AG08396 (cell line): ENCODE measurements at regions not wholly inside any gene's neighbourhood (a gene's known extent, or its start where the extent isn't known, plus 50 kb on each side); places are given as distances from the start of the nearest gene placed in this dataset.
A peak's percentile ranks its signal among the peaks of the same experiment; 100 is the strongest.

ENCODE experiments used
- DNase-seq: peaks from one replicate; pipeline ENCODE4 v3.0.0; 2012; ENCODE audit warnings: low spot score, mixed read lengths

- DNase-seq, result no peak
These were observed 205.4 kb upstream of the SNX19 start for GRCh38 chr11:131121426-131122333.

GRCh38 chr11:131122448-131122847 lies 206.2 kb upstream of the SNX19 start:
- DNase-seq, result no peak

GRCh38 chr11:131129474-131129873 lies 213.2 kb upstream of the SNX19 start:
- DNase-seq, result no peak

GRCh38 chr11:131135611-131136010 lies 219.3 kb upstream of the SNX19 start:
- DNase-seq, result no peak

GRCh38 chr11:131136486-131136885 lies 220.2 kb upstream of the SNX19 start:
- DNase-seq, result peak; percentile 35

- DNase-seq, result no peak
These were observed 220.8 kb upstream of the SNX19 start for GRCh38 chr11:131137046-131137445.

GRCh38 chr11:131138731-131139130 lies 222.5 kb upstream of the SNX19 start:
- DNase-seq, result no peak

GRCh38 chr11:131145791-131146190 lies 224.6 kb upstream of the NTM start:
- no peak for DNase-seq

GRCh38 chr11:131146827-131147490 lies 223.5 kb upstream of the NTM start:
- DNase-seq, result peak; percentile 21

GRCh38 chr11:131154351-131154750 lies 216.1 kb upstream of the NTM start:
- DNase-seq, result no peak

GRCh38 chr11:131157678-131158077 lies 212.7 kb upstream of the NTM start:
- no peak for DNase-seq

- DNase-seq, result no peak
These were observed 209.6 kb upstream of the NTM start for GRCh38 chr11:131160846-131161245.

GRCh38 chr11:131163613-131164012 lies 206.8 kb upstream of the NTM start:
- DNase-seq, result no peak

- no peak for DNase-seq
These were observed 205.4 kb upstream of the NTM start for GRCh38 chr11:131165036-131165435.

GRCh38 chr11:131168839-131169713 lies 201.3 kb upstream of the NTM start:
- DNase-seq, result no peak

GRCh38 chr11:131172011-131172410 lies 198.4 kb upstream of the NTM start:
- no peak for DNase-seq

GRCh38 chr11:131178020-131178419 lies 192.4 kb upstream of the NTM start:
- no peak for DNase-seq

- no peak for DNase-seq
These were observed 191.8 kb upstream of the NTM start for GRCh38 chr11:131178596-131178995.

GRCh38 chr11:131179836-131180235 lies 190.6 kb upstream of the NTM start:
- no peak for DNase-seq

- no peak for DNase-seq
These were observed 184.5 kb upstream of the NTM start for GRCh38 chr11:131185915-131186314.

GRCh38 chr11:131186629-131187101 lies 183.8 kb upstream of the NTM start:
- DNase-seq, result no peak

- DNase-seq, result no peak
These were observed 180.0 kb upstream of the NTM start for GRCh38 chr11:131190446-131190845.
